ENCODE measurements at regions not wholly inside any gene's neighbourhood (a gene's known extent, or its start where the extent isn't known, plus 50 kb on each side); places are given as distances from the start of the nearest gene placed in this dataset.
"Not testable (repeated sequence)": the region's sequence is repeated elsewhere in the genome, so short reads cannot be mapped to it uniquely, and the experiment has no call there.

DNA sequence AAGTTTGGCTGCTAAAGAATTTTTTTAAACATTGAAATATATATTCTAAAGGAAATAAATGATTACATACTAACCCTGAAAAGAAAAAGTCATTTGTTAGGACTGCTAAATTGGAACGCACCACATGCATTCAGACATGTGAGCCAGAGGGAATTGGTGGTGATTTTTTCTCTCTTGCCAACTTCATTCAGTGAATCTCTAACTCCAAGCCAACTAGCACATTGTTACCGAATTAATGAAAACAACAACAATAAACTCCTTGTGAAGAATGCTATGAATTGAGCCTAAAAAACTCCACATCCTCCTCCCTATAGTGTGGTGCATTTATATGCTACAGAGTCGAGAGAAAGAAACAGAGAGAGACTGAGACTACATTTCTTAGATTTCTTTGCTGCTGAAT is 135.5 kb upstream of the CACNA2D1 start:
- no peak for DNase-seq
- TF ChIP-seq, protein P1, sequence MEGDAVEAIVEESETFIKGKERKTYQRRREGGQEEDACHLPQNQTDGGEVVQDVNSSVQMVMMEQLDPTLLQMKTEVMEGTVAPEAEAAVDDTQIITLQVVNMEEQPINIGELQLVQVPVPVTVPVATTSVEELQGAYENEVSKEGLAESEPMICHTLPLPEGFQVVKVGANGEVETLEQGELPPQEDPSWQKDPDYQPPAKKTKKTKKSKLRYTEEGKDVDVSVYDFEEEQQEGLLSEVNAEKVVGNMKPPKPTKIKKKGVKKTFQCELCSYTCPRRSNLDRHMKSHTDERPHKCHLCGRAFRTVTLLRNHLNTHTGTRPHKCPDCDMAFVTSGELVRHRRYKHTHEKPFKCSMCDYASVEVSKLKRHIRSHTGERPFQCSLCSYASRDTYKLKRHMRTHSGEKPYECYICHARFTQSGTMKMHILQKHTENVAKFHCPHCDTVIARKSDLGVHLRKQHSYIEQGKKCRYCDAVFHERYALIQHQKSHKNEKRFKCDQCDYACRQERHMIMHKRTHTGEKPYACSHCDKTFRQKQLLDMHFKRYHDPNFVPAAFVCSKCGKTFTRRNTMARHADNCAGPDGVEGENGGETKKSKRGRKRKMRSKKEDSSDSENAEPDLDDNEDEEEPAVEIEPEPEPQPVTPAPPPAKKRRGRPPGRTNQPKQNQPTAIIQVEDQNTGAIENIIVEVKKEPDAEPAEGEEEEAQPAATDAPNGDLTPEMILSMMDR (IDR thresholded peaks at IDR 0.05), result no peak
- intact Hi-C loops (cut with DNase I, micrococcal nuclease), result loop anchor here in 1 of 2 donors (5.0 kb wide), 1 partner anchor 537 kb away; no protein-coding TSS in a partner anchor
- Histone ChIP-seq H3K4me3 (no peak overlapping the region), H3K4me1 (ENCODE audit: low read depth) (no peaks in the 10 kb centered on the region), H3K9me3 (no peaks in the 10 kb centered on the region), H3K36me3 (ENCODE audit: low read depth) (no peaks in the 10 kb centered on the region)
- ATAC-seq, result no peak

DNA sequence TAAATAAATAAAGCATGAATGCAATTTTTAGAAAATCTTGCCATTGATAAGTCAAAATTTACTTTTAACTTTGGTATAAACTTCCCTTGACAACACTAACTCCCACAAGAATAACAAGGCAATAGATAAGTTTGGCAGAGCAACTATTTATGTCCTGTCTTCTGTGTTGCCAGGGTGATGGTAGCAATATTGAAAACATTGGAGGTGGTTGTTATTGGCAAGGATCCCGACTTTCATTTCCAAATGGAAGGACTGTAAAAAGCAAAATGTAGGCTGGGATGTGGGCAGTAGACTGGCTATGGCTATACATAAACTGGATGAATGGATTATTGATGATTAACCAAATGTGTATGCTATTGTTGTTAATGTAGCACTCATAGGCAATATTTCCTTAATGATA is 134.9 kb upstream of the CACNA2D1 start:
- Histone ChIP-seq H3K4me1 (ENCODE audit: low read depth) (no peaks in the 10 kb centered on the region), H3K4me3 (no peak overlapping the region), H3K9me3 (no peaks in the 10 kb centered on the region), H3K36me3 (ENCODE audit: low read depth) (no peaks in the 10 kb centered on the region)
- no peak for ATAC-seq
- DNase-seq, result no peak
- intact Hi-C loops (cut with DNase I, micrococcal nuclease), result loop anchor here in 1 of 2 donors (5.0 kb wide), 1 partner anchor 536 kb away; no protein-coding TSS in a partner anchor
- TF ChIP-seq, protein P1 (IDR thresholded peaks at IDR 0.05), result no peak

DNA sequence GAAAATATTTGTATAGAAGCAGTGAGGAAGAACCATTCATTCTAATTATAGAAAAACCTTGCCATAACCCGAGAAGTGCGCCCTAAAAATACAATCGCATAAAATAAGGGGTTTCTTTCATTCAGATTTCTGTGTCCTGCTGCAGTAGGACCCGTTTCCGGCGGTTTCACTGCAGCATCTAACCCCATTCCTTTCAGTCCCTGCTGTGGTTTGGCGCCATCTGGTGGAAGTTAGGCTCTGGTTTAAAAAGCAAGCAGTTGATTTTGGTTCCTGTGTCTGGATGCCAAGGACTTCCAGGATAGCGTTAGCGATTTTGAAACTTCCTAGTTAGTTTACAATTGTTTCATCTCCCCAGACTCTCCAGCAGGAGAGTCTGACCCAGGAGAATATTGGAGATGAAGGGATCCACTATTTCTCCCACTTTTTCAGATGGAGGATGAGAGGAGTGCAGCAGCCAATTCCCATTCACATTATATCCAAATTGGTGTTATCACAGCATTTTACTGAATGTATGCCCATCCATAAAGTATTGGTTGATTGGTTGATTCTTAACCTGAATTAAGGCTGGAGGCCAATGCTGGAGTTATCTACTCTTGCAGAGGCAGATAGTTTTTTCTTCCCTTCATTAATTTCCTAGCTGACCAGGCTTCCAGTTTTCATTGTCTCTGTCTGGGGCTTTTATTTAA is 128.8 kb upstream of the CACNA2D1 start:
- Histone ChIP-seq H3K9me3 (no peaks in the 10 kb centered on the region), H3K4me3 (no peak overlapping the region), H3K4me1 (ENCODE audit: low read depth) (no peaks in the 10 kb centered on the region), H3K36me3 (ENCODE audit: low read depth) (no peaks in the 10 kb centered on the region)
- TF ChIP-seq, protein P1 (IDR thresholded peaks at IDR 0.05), result peak; percentile 80
- ATAC-seq (peak; percentile 84), DNase-seq (peak in 2 of 3 donors; percentile 71 to 95)
- intact Hi-C loops (cut with DNase I, micrococcal nuclease), result loop anchor here in 1 of 2 donors (5.0 kb wide), 1 partner anchor 340 kb away; no protein-coding TSS in a partner anchor

DNA sequence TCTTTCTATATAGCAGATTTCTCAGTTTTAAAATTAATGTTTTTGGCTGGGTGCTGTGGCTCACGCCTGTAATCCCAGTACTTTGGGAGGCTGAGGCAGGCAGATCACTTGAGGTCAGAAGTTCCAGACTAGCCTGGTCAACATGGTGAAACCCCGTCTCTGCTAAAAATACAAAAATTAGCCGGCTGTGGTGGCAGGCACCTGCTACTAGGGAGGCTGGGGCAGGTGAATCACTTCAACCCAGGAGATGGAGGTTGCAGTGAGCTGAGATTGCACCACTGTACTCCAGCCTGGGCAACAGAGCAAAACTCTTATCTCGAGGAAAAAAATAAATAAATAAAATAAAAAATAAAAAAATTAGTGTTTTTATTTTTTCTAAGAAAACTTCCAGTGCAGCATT is 127.5 kb upstream of the CACNA2D1 start:
- not testable (repeated sequence) for H3K36me3 ChIP-seq (ENCODE audit: low read depth); H3K4me1 ChIP-seq (ENCODE audit: low read depth); H3K4me3 ChIP-seq; H3K9me3 ChIP-seq; DNase-seq; ATAC-seq
- intact Hi-C loops (cut with DNase I, micrococcal nuclease), result loop anchor here in 1 of 2 donors (5.0 kb wide), 1 partner anchor 339 kb away; no protein-coding TSS in a partner anchor

DNA sequence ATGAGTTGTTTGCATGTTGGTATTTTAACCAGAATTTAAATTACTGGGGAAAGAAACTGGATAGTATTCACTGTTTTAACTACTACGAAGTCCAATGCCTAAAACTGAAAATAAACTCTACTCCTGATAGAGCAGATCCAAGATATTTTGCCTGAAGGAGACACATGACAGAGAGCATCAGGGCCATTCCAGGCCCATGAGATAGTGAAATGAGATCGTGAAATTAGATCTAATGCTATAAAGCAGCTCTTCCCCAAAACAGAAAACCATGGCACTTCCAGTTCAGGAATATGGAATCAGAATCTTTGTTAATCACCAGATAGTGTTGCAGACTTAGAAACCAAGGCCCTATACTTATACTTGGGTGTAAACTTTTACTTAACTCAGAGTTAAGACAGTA is 124.3 kb upstream of the CACNA2D1 start:
- TF ChIP-seq, protein P1 (IDR thresholded peaks at IDR 0.05), result no peak
- ATAC-seq, result no peak
- intact Hi-C loops (cut with DNase I, micrococcal nuclease), result no loop called here

DNA sequence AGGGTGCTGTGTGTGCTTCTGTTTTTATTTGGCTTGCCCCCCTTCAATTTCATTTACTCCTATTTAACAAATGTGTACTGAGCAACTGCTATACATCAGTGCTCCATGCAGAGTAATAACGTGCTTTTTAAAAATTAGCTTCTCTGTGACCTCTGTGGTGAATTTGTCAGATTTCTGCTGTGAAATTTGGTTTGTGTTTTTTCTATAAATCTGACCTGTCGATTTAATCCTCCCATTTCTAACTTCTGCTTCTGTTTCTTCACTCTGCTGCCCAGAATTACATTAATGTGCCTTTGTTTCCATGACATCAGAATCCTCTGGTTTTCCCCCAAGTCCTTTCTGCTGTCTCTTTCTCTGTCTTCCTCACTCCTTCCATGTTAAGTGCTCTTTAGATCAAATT is 123.8 kb upstream of the CACNA2D1 start:
- DNase-seq (no peak), ATAC-seq (no peak)
- H3K4me3 ChIP-seq, result no peak overlapping the region
- intact Hi-C loops (cut with DNase I, micrococcal nuclease), result no loop called here
- H3K4me1 ChIP-seq (ENCODE audit: low read depth), result no peaks in the 10 kb centered on the region
- TF ChIP-seq, protein P1 (IDR thresholded peaks at IDR 0.05), result no peak
- H3K9me3 ChIP-seq, result no peaks in the 10 kb centered on the region
- H3K36me3 ChIP-seq (ENCODE audit: low read depth), result no peaks in the 10 kb centered on the region

More for the DNA sequence above, 124.3 kb upstream of the CACNA2D1 start:
- H3K9me3 ChIP-seq, result no peaks in the 10 kb centered on the region
- no peak for DNase-seq
- H3K4me3 ChIP-seq, result no peak overlapping the region
- no peaks in the 10 kb centered on the region for H3K4me1 ChIP-seq (ENCODE audit: low read depth)
- no peaks in the 10 kb centered on the region for H3K36me3 ChIP-seq (ENCODE audit: low read depth)
